C4-2B (cell line): ENCODE measurements at regions not wholly inside any gene's neighbourhood (a gene's known extent, or its start where the extent isn't known, plus 50 kb on each side); places are given as distances from the start of the nearest gene placed in this dataset.

ENCODE experiments used
- ZFX ChIP-seq: fragments of 450-650 bp; IDR thresholded peaks from 2 replicates; pipeline ENCODE4 v1.6.1; 2017
- TF ChIP-seq, protein P1 (sequence below): fragments of 450-650 bp; conservative IDR thresholded peaks from 2 replicates; pipeline ENCODE4 v1.5.1; 2017; ENCODE audit warnings: mild to moderate bottlenecking

DNA sequence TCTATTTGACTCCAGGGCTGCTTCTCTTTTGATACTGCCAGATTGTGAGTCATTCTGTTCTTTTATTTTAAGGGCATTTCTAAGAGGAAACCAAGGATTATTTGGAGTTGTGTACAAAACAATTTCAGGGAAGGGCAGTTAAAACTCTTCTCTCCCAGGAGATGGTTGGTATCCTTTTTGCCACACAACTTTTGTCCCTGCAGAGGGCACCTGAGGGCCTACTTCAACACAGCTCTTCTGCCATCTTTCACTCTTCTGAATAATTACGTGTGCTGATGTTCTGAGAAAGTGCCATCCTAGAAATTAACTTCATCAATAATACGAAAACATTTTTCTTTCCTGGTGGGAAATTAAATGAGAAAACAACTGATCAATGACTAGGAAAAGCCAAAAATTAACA is 75.7 kb upstream of the GADL1 start:
- TF ChIP-seq, protein P1, sequence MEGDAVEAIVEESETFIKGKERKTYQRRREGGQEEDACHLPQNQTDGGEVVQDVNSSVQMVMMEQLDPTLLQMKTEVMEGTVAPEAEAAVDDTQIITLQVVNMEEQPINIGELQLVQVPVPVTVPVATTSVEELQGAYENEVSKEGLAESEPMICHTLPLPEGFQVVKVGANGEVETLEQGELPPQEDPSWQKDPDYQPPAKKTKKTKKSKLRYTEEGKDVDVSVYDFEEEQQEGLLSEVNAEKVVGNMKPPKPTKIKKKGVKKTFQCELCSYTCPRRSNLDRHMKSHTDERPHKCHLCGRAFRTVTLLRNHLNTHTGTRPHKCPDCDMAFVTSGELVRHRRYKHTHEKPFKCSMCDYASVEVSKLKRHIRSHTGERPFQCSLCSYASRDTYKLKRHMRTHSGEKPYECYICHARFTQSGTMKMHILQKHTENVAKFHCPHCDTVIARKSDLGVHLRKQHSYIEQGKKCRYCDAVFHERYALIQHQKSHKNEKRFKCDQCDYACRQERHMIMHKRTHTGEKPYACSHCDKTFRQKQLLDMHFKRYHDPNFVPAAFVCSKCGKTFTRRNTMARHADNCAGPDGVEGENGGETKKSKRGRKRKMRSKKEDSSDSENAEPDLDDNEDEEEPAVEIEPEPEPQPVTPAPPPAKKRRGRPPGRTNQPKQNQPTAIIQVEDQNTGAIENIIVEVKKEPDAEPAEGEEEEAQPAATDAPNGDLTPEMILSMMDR = peak; percentile 43
- TF ChIP-seq ZFX = no peak
